H1 (cell line): ENCODE measurements at regions not wholly inside any gene's neighbourhood (a gene's known extent, or its start where the extent isn't known, plus 50 kb on each side); places are given as distances from the start of the nearest gene placed in this dataset.

Experiments
- CTCF ChIP-seq, 3 experiments: IDR thresholded peaks; 1 replicate in 2 of 3; 2 replicates in 1 of 3; pipeline versions ENCODE4 v1.5.1 to v1.6.1; 2011; ENCODE audit warnings: low read length in 3 of 3, mild to moderate bottlenecking in 3 of 3, inconsistent platforms in 2 of 3, low read depth in 1 of 3, moderate library complexity in 1 of 3; ENCODE audit not compliant: insufficient read depth in 1 of 3; ENCODE audit errors: control extremely low read depth in 1 of 3
- POLR2A ChIP-seq, 2 experiments: IDR thresholded peaks; 1 replicate in 1 of 2; 2 replicates in 1 of 2; pipeline ENCODE4 v1.6.1; 2011; ENCODE audit warnings: low read depth in 2 of 2, low read length in 2 of 2, mild to moderate bottlenecking in 2 of 2; ENCODE audit errors: control extremely low read depth in 1 of 2
- POU5F1 ChIP-seq: IDR thresholded peaks from 2 replicates; pipeline ENCODE4 v1.6.1; 2011; ENCODE audit warnings: low read depth, mild to moderate bottlenecking, low read length, moderate library complexity
- RAD21 ChIP-seq, 2 experiments: IDR thresholded peaks in 1 of 2; conservative IDR thresholded peaks in 1 of 2; 2 replicates each; pipeline ENCODE4 v1.6.1; 2011; ENCODE audit warnings: low read depth in 2 of 2, low read length in 2 of 2, improper control_type of control experiment in 1 of 2, inconsistent platforms in 1 of 2, mild to moderate bottlenecking in 1 of 2, moderate library complexity in 1 of 2
- SP2 ChIP-seq: IDR thresholded peaks from 2 replicates; pipeline ENCODE4 v1.6.1; 2012; ENCODE audit warnings: mild to moderate bottlenecking, low read length, inconsistent platforms
- SP4 ChIP-seq: IDR thresholded peaks from 2 replicates; pipeline ENCODE4 v1.6.1; 2012; ENCODE audit warnings: low read length, inconsistent platforms
- TAF7 ChIP-seq: optimal IDR thresholded peaks from 2 replicates; pipeline ENCODE3; 2011; ENCODE audit warnings: low read depth, mild to moderate bottlenecking, inconsistent platforms, low read length, moderate library complexity, borderline replicate concordance

GRCh38 chr2:9767656-9768281 lies 75.5 kb upstream of the TAF1B start (continued):
- TF ChIP-seq CTCF (IDR thresholded peaks at IDR 0.05; ENCODE audit: control extremely low read depth in 1 of 3, insufficient read depth in 1 of 3, low read depth in 1 of 3, low read length in 3 of 3) (no peak), RAD21 (IDR thresholded peaks at IDR 0.05 in 1 of 2, conservative IDR thresholded peaks at IDR 0.05 in 1 of 2; ENCODE audit: low read depth in 2 of 2, low read length in 2 of 2) (no peak), SP2 (no peak), POLR2A (IDR thresholded peaks at IDR 0.05; ENCODE audit: control extremely low read depth in 1 of 2, low read depth in 2 of 2, low read length in 2 of 2) (no peak), SP4 (no peak), TAF7 (no peak), POU5F1 (no peak)
